HG02938 (cell line): ENCODE measurements at regions not wholly inside any gene's neighbourhood (a gene's known extent, or its start where the extent isn't known, plus 50 kb on each side); places are given as distances from the start of the nearest gene placed in this dataset.

Experiments
- ATAC-seq: cut with Tn5 transposase; IDR thresholded peaks from one replicate; pipeline ENCODE4 v1.9.1; 2021; ENCODE audit warnings: mild to moderate bottlenecking, moderate library complexity; ENCODE audit not compliant: unreplicated experiment

GRCh38 chr2:150627526-150627925 is 140.1 kb upstream of the RND3 start:
- ATAC-seq = no peak

GRCh38 chr2:150626934-150627411 is 139.5 kb upstream of the RND3 start:
- ATAC-seq = no peak

GRCh38 chr2:150625741-150626140 is 138.3 kb upstream of the RND3 start:
- no peak for ATAC-seq

GRCh38 chr2:150625303-150625702 is 137.8 kb upstream of the RND3 start:
- ATAC-seq = no peak

GRCh38 chr2:150624001-150624401 is 136.5 kb upstream of the RND3 start:
- peak; percentile 63 for ATAC-seq

- ATAC-seq = no peak
Measured at GRCh38 chr2:150621526-150622213, 134.2 kb upstream of the RND3 start.

GRCh38 chr2:150620855-150621254 is 133.4 kb upstream of the RND3 start:
- no peak for ATAC-seq

GRCh38 chr2:150620416-150620815 is 132.9 kb upstream of the RND3 start:
- ATAC-seq = no peak

GRCh38 chr2:150619607-150620330 is 132.3 kb upstream of the RND3 start:
- no peak for ATAC-seq

- no peak for ATAC-seq
Measured at GRCh38 chr2:150618245-150618895, 130.9 kb upstream of the RND3 start.

GRCh38 chr2:150617351-150617978 is 130.0 kb upstream of the RND3 start:
- no peak for ATAC-seq

GRCh38 chr2:150612957-150613710 is 125.7 kb upstream of the RND3 start:
- ATAC-seq = no peak

GRCh38 chr2:150610670-150611279 is 123.3 kb upstream of the RND3 start:
- peak; percentile 63 for ATAC-seq

GRCh38 chr2:150609831-150610582 is 122.5 kb upstream of the RND3 start:
- no peak for ATAC-seq

GRCh38 chr2:150608341-150608740 is 120.9 kb upstream of the RND3 start:
- no peak for ATAC-seq

- ATAC-seq = no peak
Measured at GRCh38 chr2:150607390-150607811, 119.9 kb upstream of the RND3 start.

GRCh38 chr2:150606380-150607060 is 119.1 kb upstream of the RND3 start:
- no peak for ATAC-seq

GRCh38 chr2:150605664-150606063 is 118.2 kb upstream of the RND3 start:
- no peak for ATAC-seq
